Kidney (tissue), 13 donors: ENCODE measurements at regions not wholly inside any gene's neighbourhood (a gene's known extent, or its start where the extent isn't known, plus 50 kb on each side); places are given as distances from the start of the nearest gene placed in this dataset.

Experiments used
- DNase-seq, 5 donors: peaks; one replicate each; pipeline ENCODE4 v3.0.0-alpha.2; 2013 to 2020
- FAIRE-seq: peaks from 2 replicates; lab custom pipeline; 2012; peaks lifted over from hg19 to GRCh38; lab: Jason Lieb, UNC
- H3K27ac ChIP-seq, 2 donors: one replicate each; pipeline ENCODE4 v1.7.0; 2013; ENCODE audit warnings: low read depth in 2 of 2, low read length in 2 of 2, inconsistent platforms in 1 of 2
- H3K27me3 ChIP-seq: one replicate; pipeline ENCODE4 v1.7.1; 2013; ENCODE audit warnings: low read length, inconsistent platforms; ENCODE audit not compliant: control insufficient read depth, insufficient read depth
- H3K36me3 ChIP-seq, 3 donors: one replicate each; pipeline versions ENCODE4 v1.7.0 to v1.7.1; 2013; ENCODE audit warnings: low read length in 3 of 3, control low read depth in 1 of 3, inconsistent platforms in 1 of 3; ENCODE audit not compliant: insufficient read depth in 3 of 3, control insufficient read depth in 2 of 3
- H3K4me1 ChIP-seq, 3 donors: one replicate each; pipeline versions ENCODE4 v1.7.0 to v1.7.1; 2013; ENCODE audit warnings: low read length in 3 of 3, inconsistent platforms in 1 of 3, low read depth in 1 of 3; ENCODE audit not compliant: control insufficient read depth in 2 of 3, insufficient read depth in 2 of 3
- H3K4me3 ChIP-seq, 3 donors: one replicate each; pipeline versions ENCODE4 v1.7.0 to v1.8.1; 2013; ENCODE audit warnings: low read length in 3 of 3, control low read depth in 1 of 3, inconsistent platforms in 1 of 3
- H3K9ac ChIP-seq, 3 donors: one replicate each; pipeline versions ENCODE4 v1.7.0 to v1.7.1; 2013; ENCODE audit warnings: low read length in 3 of 3, control low read depth in 1 of 3, inconsistent platforms in 1 of 3
- H3K9me3 ChIP-seq, 3 donors: one replicate each; pipeline versions ENCODE4 v1.7.0 to v1.7.1; 2013; ENCODE audit warnings: low read length in 3 of 3, control low read depth in 1 of 3, inconsistent platforms in 1 of 3; ENCODE audit not compliant: control insufficient read depth in 2 of 3, insufficient read depth in 1 of 3
- CTCF ChIP-seq: IDR thresholded peaks from 3 replicates; pipeline ENCODE4 v1.5.1; 2012; ENCODE audit warnings: mild to moderate bottlenecking, moderate library complexity, borderline replicate concordance; ENCODE audit not compliant: insufficient read depth; ENCODE audit errors: extremely low read depth
- intact Hi-C: fragments of 100-400 bp; cut with DNase I; formaldehyde crosslinking; loops from one replicate; pipeline ENCODE4 v1.11.1; 2022
- donor health status: control.
- donor health status: control.
- donor health status: control.
- donor health status: control.
- donor health status: control.
- donor health status: DM: yes; HTN: yes; CAD: no.
- donor health status: Normal renal cell carcinoma (clear cell type).

GRCh38 chr13:105979131-105980011 is 556.1 kb downstream of the EFNB2 start:
- intact Hi-C loops = no loop called here
- H3K9me3 ChIP-seq = no peaks in the 10 kb centered on the region
- H3K36me3 ChIP-seq = no peaks in the 10 kb centered on the region
- H3K27ac ChIP-seq = no peak overlapping the region
- H3K4me3 ChIP-seq = no peak overlapping the region
- H3K4me1 ChIP-seq = no peaks in the 10 kb centered on the region
- H3K9ac ChIP-seq = no peak overlapping the region
- H3K27me3 ChIP-seq = no peaks in the 10 kb centered on the region
- FAIRE-seq (no peak), DNase-seq (peak in 3 of 5 donors; percentile 67 to 76 (median 73))
- no peak for TF ChIP-seq CTCF

- Histone ChIP-seq H3K9ac (no peak overlapping the region), H3K4me1 (peaks cover 6 to 8% (median 6%) of the 10 kb centered on the region in 3 donors), H3K9me3 (no peaks in the 10 kb centered on the region), H3K27me3 (no peaks in the 10 kb centered on the region), H3K4me3 (no peak overlapping the region), H3K36me3 (no peaks in the 10 kb centered on the region), H3K27ac (no peak overlapping the region)
- TF ChIP-seq CTCF = no peak
- no peak for DNase-seq
- no peak for FAIRE-seq
- intact Hi-C loops = no loop called here
These were observed 561.1 kb downstream of the EFNB2 start for GRCh38 chr13:105974380-105974779.

- intact Hi-C loops = no loop called here
- Histone ChIP-seq H3K4me3 (no peak overlapping the region), H3K27ac (no peak overlapping the region), H3K27me3 (no peaks in the 10 kb centered on the region), H3K36me3 (no peaks in the 10 kb centered on the region), H3K9ac (no peak overlapping the region), H3K4me1 (peaks cover 6 to 8% (median 6%) of the 10 kb centered on the region in 3 donors), H3K9me3 (no peaks in the 10 kb centered on the region)
- FAIRE-seq (no peak), DNase-seq (peak in 2 of 5 donors; percentile 18 to 40)
- no peak for TF ChIP-seq CTCF
These were observed 562.5 kb downstream of the EFNB2 start for GRCh38 chr13:105972811-105973590.
